CD14-positive monocyte (primary cell): ENCODE measurements at regions not wholly inside any gene's neighbourhood (a gene's known extent, or its start where the extent isn't known, plus 50 kb on each side); places are given as distances from the start of the nearest gene placed in this dataset.

Experiments used
- DNase-seq, 3 donors: peaks; one replicate each; pipeline ENCODE4 v3.0.0-alpha.2; 2011 to 2022
- H2AFZ ChIP-seq: 2 replicates; pipeline ENCODE4 v1.6.0; 2012; ENCODE audit warnings: mild to moderate bottlenecking, low read depth, low read length, inconsistent platforms; ENCODE audit not compliant: insufficient read depth, poor library complexity, severe bottlenecking
- H3K27ac ChIP-seq, 2 donors: 1 replicate in 1 of 2; 2 replicates in 1 of 2; pipeline ENCODE4 v1.5.1; 2012 to 2013; ENCODE audit warnings: low read length in 2 of 2, control low read depth in 1 of 2, inconsistent platforms in 1 of 2, low read depth in 1 of 2, mild to moderate bottlenecking in 1 of 2
- H3K27me3 ChIP-seq, 2 donors: one replicate each; pipeline versions ENCODE4 v1.6.0 to v1.6.1; 2011 to 2013; ENCODE audit warnings: low read length in 2 of 2; ENCODE audit not compliant: control insufficient read depth in 2 of 2, insufficient read depth in 2 of 2
- H3K36me3 ChIP-seq, 2 donors: replicated peaks in 1 of 2; 1 replicate in 1 of 2; 2 replicates in 1 of 2; pipeline versions ENCODE4 v1.5.1 to v1.6.1; 2012 to 2013; ENCODE audit warnings: low read length in 2 of 2, control low read depth in 1 of 2, inconsistent platforms in 1 of 2, mild to moderate bottlenecking in 1 of 2; ENCODE audit not compliant: insufficient read depth in 2 of 2, control insufficient read depth in 1 of 2
- H3K4me1 ChIP-seq, 2 donors: 1 replicate in 1 of 2; 2 replicates in 1 of 2; pipeline versions ENCODE4 v1.5.1 to v1.6.1; 2012 to 2013; ENCODE audit warnings: low read length in 2 of 2, control low read depth in 1 of 2, inconsistent platforms in 1 of 2, mild to moderate bottlenecking in 1 of 2, moderate library complexity in 1 of 2; ENCODE audit not compliant: insufficient read depth in 2 of 2, control insufficient read depth in 1 of 2
- H3K4me2 ChIP-seq: replicated peaks from 2 replicates; pipeline ENCODE3; 2012; ENCODE audit warnings: low read length, moderate library complexity, mild to moderate bottlenecking; ENCODE audit not compliant: poor library complexity, severe bottlenecking; ENCODE audit errors: extremely low read depth
- H3K4me3 ChIP-seq, 3 experiments: fragments of 200-600 bp in 1 of 3; sonication (generic) in 1 of 3; replicated peaks in 1 of 3; 1 replicate in 2 of 3; 2 replicates in 1 of 3; pipeline ENCODE4 v1.5.1; 2011 to 2013; ENCODE audit warnings: low read length in 3 of 3, mild to moderate bottlenecking in 3 of 3, control low read depth in 2 of 3, low read depth in 2 of 3, inconsistent platforms in 1 of 3, moderate library complexity in 1 of 3
- H3K79me2 ChIP-seq: 2 replicates; pipeline ENCODE4 v1.6.0; 2012; ENCODE audit warnings: mild to moderate bottlenecking, control low read depth, inconsistent platforms, low read length, moderate library complexity; ENCODE audit not compliant: insufficient read depth
- H3K9ac ChIP-seq: 2 replicates; pipeline ENCODE4 v1.6.0; 2017; ENCODE audit warnings: low read length, mild to moderate bottlenecking; ENCODE audit not compliant: insufficient read depth, poor library complexity, severe bottlenecking
- H3K9me3 ChIP-seq, 2 donors: replicated peaks in 1 of 2; 1 replicate in 1 of 2; 2 replicates in 1 of 2; pipeline versions ENCODE4 v1.5.1 to v1.6.1; 2012 to 2013; ENCODE audit warnings: low read length in 2 of 2, control low read depth in 1 of 2; ENCODE audit not compliant: control insufficient read depth in 1 of 2, insufficient read depth in 1 of 2
- H4K20me1 ChIP-seq: 2 replicates; pipeline ENCODE4 v1.6.0; 2012; ENCODE audit warnings: mild to moderate bottlenecking, low read length, control low read depth, moderate library complexity; ENCODE audit not compliant: insufficient read depth
- H3K27ac Mint-ChIP-seq, 7 donors: one replicate each; pipeline ENCODE4 v1.8.0; 2020; ENCODE audit warnings: mild to moderate bottlenecking in 7 of 7, mixed read lengths in 7 of 7, moderate library complexity in 6 of 7, inconsistent platforms in 2 of 7
- H3K27me3 Mint-ChIP-seq, 3 donors: one replicate each; pipeline ENCODE4 v1.8.0; 2021 to 2022; ENCODE audit warnings: low read depth in 3 of 3, mild to moderate bottlenecking in 3 of 3, mixed read lengths in 3 of 3, moderate library complexity in 3 of 3, inconsistent platforms in 1 of 3
- H3K36me3 Mint-ChIP-seq, 2 donors: one replicate each; pipeline ENCODE4 v1.8.0; 2020; ENCODE audit warnings: mixed read lengths in 2 of 2, inconsistent platforms in 1 of 2, mild to moderate bottlenecking in 1 of 2
- H3K4me1 Mint-ChIP-seq: one replicate; pipeline ENCODE4 v1.8.0; 2020; ENCODE audit warnings: mild to moderate bottlenecking, mixed read lengths
- H3K4me3 Mint-ChIP-seq, 2 donors: one replicate each; pipeline ENCODE4 v1.8.0; 2020; ENCODE audit warnings: mild to moderate bottlenecking in 2 of 2, mixed read lengths in 2 of 2, moderate library complexity in 1 of 2
- H3K9me3 Mint-ChIP-seq, 7 donors: one replicate each; pipeline ENCODE4 v1.8.0; 2020 to 2022; ENCODE audit warnings: mixed read lengths in 7 of 7, mild to moderate bottlenecking in 6 of 7, moderate library complexity in 6 of 7, inconsistent platforms in 2 of 7
- WGBS: methylation state at CpG from one replicate; pipeline ENCODE4 v1.1.5; 2013; ENCODE audit warnings: missing lambda C conversion rate; ENCODE audit not compliant: insufficient coverage; 5-methylcytosine and 5-hydroxymethylcytosine counted together
- intact Hi-C, 2 donors: fragments of 100-400 bp; cut with micrococcal nuclease; formaldehyde crosslinking; loops; one replicate each; pipeline versions ENCODE4 v1.15.0 to v1.15.1; 2023
- TF ChIP-seq, protein P1 (sequence below): fragments of 200-600 bp; IDR thresholded peaks from one replicate; pipeline ENCODE4 v1.8.0; 2022; ENCODE audit warnings: antibody characterized with exemption, mild to moderate bottlenecking

DNA sequence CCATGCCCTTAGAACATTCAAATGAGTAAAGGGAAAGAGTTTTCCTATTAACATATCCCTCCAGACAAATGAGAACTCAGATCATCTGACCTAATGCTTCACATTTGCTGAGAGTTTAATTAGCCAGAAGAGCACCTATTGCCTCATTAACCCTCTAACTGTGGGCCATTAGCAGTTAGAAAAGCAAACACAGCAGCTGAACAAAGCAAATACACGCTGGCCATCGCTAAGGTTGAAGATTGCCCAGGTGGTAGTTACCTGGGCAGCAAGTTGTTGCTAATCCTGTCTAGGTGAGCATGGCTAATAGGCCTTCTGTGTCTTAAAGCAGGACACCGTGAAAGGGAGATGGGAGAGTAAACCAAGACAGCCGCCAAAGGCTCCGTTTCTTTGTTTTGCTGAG, 49.9 kb upstream of the UCN3 start:
- no peak overlapping the region for H3K27ac ChIP-seq
- H3K4me2 ChIP-seq = no peak overlapping the region
- Mint-ChIP-seq H3K4me1 (peaks cover 8% of the 10 kb centered on the region), H3K4me3 (no peak overlapping the region), H3K27me3 (peaks cover 2 to 6% (median 5%) of the 10 kb centered on the region in 3 donors), H3K27ac (no peak overlapping the region), H3K9me3 (peaks cover 0 to 16% (median 3%) of the 10 kb centered on the region in 7 donors), H3K36me3 (no peaks in the 10 kb centered on the region)
- H3K79me2 ChIP-seq = no peaks in the 10 kb centered on the region
- H3K36me3 ChIP-seq = no peaks in the 10 kb centered on the region
- H3K9ac ChIP-seq = no peak overlapping the region
- intact Hi-C loops = no loop called here
- H3K4me1 ChIP-seq = no peaks in the 10 kb centered on the region
- H3K27me3 ChIP-seq = no peaks in the 10 kb centered on the region
- no peak overlapping the region for H3K4me3 ChIP-seq
- no peak for DNase-seq
- peaks cover 0 to 10% of the 10 kb centered on the region in 2 donors for H3K9me3 ChIP-seq
- 99% methylated on average over 5 of the region's 5 CpGs for WGBS
- no peak overlapping the region for H2AFZ ChIP-seq
- H4K20me1 ChIP-seq = no peaks in the 10 kb centered on the region
- TF ChIP-seq, protein P1, sequence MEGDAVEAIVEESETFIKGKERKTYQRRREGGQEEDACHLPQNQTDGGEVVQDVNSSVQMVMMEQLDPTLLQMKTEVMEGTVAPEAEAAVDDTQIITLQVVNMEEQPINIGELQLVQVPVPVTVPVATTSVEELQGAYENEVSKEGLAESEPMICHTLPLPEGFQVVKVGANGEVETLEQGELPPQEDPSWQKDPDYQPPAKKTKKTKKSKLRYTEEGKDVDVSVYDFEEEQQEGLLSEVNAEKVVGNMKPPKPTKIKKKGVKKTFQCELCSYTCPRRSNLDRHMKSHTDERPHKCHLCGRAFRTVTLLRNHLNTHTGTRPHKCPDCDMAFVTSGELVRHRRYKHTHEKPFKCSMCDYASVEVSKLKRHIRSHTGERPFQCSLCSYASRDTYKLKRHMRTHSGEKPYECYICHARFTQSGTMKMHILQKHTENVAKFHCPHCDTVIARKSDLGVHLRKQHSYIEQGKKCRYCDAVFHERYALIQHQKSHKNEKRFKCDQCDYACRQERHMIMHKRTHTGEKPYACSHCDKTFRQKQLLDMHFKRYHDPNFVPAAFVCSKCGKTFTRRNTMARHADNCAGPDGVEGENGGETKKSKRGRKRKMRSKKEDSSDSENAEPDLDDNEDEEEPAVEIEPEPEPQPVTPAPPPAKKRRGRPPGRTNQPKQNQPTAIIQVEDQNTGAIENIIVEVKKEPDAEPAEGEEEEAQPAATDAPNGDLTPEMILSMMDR = no peak
